ENCODE measurements at regions not wholly inside any gene's neighbourhood (a gene's known extent, or its start where the extent isn't known, plus 50 kb on each side); places are given as distances from the start of the nearest gene placed in this dataset.
"Not testable (repeated sequence)": the region's sequence is repeated elsewhere in the genome, so short reads cannot be mapped to it uniquely, and the experiment has no call there.

DNA sequence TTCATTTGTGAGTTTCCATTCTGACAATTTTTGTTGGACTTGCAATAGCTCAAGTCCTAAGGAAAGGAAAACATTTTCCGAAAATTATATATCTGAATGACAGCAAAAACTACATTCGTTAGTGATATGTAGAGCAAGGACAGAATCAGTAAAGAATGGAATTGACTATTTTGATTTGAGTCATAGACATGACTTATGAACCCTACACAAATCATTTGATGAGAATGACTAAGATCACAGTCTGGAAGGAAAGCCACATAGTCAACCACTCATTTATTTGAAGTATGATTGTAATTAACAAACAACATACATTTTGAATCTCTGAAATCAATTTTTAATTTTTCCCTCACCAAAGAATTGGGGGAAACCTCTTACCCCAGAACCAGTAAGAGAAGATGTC, 231.6 kb upstream of the CRIM1 start:
- H3K4me3 ChIP-seq (ENCODE audit: low read depth, low read length) = no peak overlapping the region
- DNase-seq (ENCODE audit: low read depth) = no peak
- H3K27me3 ChIP-seq (ENCODE audit: control insufficient read depth, insufficient read depth, low read length) = no peaks in the 10 kb centered on the region
- no peaks in the 10 kb centered on the region for H3K36me3 ChIP-seq (ENCODE audit: control insufficient read depth, insufficient read depth, low read length)
- TF ChIP-seq, protein P1, sequence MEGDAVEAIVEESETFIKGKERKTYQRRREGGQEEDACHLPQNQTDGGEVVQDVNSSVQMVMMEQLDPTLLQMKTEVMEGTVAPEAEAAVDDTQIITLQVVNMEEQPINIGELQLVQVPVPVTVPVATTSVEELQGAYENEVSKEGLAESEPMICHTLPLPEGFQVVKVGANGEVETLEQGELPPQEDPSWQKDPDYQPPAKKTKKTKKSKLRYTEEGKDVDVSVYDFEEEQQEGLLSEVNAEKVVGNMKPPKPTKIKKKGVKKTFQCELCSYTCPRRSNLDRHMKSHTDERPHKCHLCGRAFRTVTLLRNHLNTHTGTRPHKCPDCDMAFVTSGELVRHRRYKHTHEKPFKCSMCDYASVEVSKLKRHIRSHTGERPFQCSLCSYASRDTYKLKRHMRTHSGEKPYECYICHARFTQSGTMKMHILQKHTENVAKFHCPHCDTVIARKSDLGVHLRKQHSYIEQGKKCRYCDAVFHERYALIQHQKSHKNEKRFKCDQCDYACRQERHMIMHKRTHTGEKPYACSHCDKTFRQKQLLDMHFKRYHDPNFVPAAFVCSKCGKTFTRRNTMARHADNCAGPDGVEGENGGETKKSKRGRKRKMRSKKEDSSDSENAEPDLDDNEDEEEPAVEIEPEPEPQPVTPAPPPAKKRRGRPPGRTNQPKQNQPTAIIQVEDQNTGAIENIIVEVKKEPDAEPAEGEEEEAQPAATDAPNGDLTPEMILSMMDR (IDR thresholded peaks at IDR 0.05; ENCODE audit: insufficient read depth, low read length, severe bottlenecking) = no peak
- FAIRE-seq = no peak

DNA sequence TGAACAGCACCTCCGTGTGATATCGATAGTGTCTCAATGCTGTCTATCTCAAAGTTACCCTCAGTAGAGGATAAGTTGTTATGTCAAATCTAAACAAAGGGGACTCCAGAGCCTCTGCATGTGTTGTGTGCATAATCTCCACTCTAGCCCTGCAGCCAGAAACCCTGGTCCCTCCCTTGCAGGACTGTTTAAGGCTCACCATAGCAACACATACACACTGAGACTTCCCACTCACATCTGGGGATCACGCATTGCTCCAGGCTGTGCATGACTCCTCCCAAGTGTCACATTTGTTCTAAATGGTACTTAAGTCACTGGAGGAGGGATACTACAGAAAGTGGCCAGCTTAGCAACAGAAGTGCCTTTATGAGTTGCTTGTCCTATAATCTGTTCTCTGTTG, 258.6 kb upstream of the CRIM1 start:
- TF ChIP-seq, protein P1 (IDR thresholded peaks at IDR 0.05; ENCODE audit: insufficient read depth, low read length, severe bottlenecking) = no peak
- H3K36me3 ChIP-seq (ENCODE audit: control insufficient read depth, insufficient read depth, low read length) = no peaks in the 10 kb centered on the region
- DNase-seq (ENCODE audit: low read depth) (no peak), FAIRE-seq (no peak)
- H3K27me3 ChIP-seq (ENCODE audit: control insufficient read depth, insufficient read depth, low read length) = no peaks in the 10 kb centered on the region
- H3K4me3 ChIP-seq (ENCODE audit: low read depth, low read length) = no peak overlapping the region

DNA sequence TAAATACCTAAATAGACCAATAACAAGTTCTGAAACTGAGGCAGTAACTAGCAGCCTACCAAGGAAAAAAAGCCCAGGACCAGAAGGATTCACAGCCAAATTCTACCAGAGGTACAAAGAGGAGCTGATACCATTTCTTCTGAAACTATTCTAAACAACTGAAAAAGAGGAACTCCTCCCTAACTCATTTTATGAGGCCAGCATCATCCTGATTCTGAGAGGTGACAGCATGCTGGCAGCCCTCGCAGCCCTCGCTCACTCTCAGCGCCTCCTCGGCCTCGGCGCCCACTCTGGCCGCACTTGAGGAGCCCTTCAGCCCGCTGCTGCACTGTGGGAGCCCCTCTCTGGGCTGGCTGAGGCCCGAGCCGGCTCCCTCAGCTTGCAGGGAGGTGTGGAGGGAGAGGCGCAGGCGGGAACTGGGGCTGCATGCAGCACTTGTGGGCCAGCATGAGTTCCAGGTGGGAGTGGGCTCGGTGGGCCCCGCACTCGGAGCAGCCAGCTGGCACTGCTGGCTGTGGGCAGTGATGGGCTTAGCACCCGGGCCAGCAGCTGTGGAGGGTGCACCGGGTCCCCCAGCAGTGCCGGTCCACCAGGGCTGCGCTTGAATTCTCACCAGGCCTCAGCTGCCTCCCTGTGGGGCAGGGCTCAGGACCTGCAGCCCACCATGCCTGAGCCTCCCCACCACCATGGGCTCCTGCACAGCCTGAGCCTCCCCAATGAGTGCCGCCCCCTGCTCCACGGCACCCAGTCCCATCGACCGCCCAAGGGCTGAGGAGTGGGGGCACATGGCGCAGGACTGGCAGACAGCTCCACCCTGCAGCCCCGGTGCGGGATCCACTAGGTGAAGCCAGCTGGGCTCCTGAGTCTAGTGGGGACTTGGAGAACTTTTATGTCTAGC, 263.5 kb upstream of the CRIM1 start:
- not testable (repeated sequence) for DNase-seq (ENCODE audit: low read depth); H3K27me3 ChIP-seq (ENCODE audit: control insufficient read depth, insufficient read depth, low read length); FAIRE-seq; H3K4me3 ChIP-seq (ENCODE audit: low read depth, low read length); H3K36me3 ChIP-seq (ENCODE audit: control insufficient read depth, insufficient read depth, low read length)

DNA sequence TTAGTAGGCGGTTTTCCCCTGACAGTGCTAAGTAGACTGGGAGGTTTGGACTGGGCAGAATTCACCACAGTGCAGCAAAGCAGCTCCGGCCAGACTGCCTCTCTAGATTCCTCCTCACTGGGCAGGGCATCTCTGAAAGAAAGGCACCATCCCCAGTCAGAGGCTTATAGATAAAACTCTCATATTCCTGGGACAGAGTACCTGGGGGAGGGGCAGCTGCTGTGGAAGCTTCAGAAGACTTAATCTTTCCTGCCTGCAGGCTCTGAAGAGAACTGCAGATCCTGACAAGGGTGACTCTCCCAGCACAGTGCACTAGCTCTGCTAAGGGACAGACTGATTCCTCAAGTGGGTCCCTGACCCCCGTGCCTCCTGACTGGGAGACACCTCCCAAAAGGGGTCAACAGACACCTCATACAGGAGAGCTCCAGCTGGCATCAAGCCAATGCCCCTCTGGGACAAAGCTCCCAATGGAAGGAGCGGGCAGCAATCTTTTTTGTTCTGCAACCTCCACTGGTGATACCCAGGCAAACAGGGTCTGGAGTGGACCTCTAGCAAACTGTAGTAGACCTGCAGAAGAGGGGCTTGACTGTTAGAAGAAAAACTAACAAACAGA, 266.8 kb upstream of the CRIM1 start:
- DNase-seq (ENCODE audit: low read depth) (no peak), FAIRE-seq (no peak)
- Histone ChIP-seq H3K36me3 (ENCODE audit: control insufficient read depth, insufficient read depth, low read length) (no peaks in the 10 kb centered on the region), H3K27me3 (ENCODE audit: control insufficient read depth, insufficient read depth, low read length) (no peaks in the 10 kb centered on the region), H3K4me3 (ENCODE audit: low read depth, low read length) (no peak overlapping the region)
- TF ChIP-seq, protein P1 (IDR thresholded peaks at IDR 0.05; ENCODE audit: insufficient read depth, low read length, severe bottlenecking) = no peak

DNA sequence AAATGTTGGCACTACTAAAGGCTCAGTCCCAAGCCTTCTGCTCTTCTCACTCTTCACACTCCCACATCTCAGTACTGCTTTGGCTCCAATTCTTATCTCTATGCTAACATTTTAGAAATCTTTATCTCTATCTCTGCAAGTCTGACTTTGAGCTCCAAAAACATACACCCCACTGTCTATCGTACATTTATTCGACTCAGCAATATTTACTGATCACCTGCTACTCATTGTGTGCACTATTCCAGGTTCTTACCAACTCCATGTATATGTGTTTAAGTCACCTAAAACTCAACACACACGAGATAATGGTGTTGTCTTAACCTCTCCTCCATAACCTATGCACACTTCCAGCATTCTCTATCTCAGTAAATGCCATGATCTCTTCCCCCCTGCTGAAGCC, 268.2 kb upstream of the CRIM1 start:
- TF ChIP-seq, protein P1 (IDR thresholded peaks at IDR 0.05; ENCODE audit: insufficient read depth, low read length, severe bottlenecking) = no peak
- no peaks in the 10 kb centered on the region for H3K27me3 ChIP-seq (ENCODE audit: control insufficient read depth, insufficient read depth, low read length)

DNA sequence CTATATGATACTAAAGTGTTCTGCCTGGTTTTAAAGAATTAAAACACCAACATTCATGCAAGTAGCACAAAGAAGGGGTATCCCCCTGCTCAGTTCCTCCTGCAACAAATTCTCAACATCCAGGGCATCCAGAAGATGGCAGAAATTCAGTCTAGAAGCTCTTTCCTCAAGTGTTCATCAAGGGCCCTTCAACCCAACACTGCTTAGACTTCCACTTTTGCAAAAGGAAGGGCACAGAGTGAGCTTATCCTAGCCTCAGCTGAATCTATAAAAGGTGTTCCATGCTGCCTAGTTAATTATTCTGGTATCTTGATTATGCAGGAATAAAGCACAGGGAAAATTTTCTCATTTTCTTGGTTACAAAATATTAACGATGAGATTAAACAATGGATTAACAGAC, 275.8 kb upstream of the CRIM1 start:
- no peak for DNase-seq (ENCODE audit: low read depth)
- no peak for FAIRE-seq
- H3K36me3 ChIP-seq (ENCODE audit: control insufficient read depth, insufficient read depth, low read length) = no peaks in the 10 kb centered on the region
- TF ChIP-seq, protein P1 (IDR thresholded peaks at IDR 0.05; ENCODE audit: insufficient read depth, low read length, severe bottlenecking) = no peak
- no peaks in the 10 kb centered on the region for H3K27me3 ChIP-seq (ENCODE audit: control insufficient read depth, insufficient read depth, low read length)
- no peak overlapping the region for H3K4me3 ChIP-seq (ENCODE audit: low read depth, low read length)

More for the DNA sequence above, 268.2 kb upstream of the CRIM1 start:
- no peak overlapping the region for H3K4me3 ChIP-seq (ENCODE audit: low read depth, low read length)
- FAIRE-seq (no peak), DNase-seq (ENCODE audit: low read depth) (no peak)
- no peaks in the 10 kb centered on the region for H3K36me3 ChIP-seq (ENCODE audit: control insufficient read depth, insufficient read depth, low read length)
